C4-2B (cell line): ENCODE measurements at regions not wholly inside any gene's neighbourhood (a gene's known extent, or its start where the extent isn't known, plus 50 kb on each side); places are given as distances from the start of the nearest gene placed in this dataset.

ENCODE experiments used
- CTCF ChIP-seq: fragments of 450-650 bp; conservative IDR thresholded peaks from 2 replicates; pipeline ENCODE4 v1.5.1; 2017; ENCODE audit warnings: mild to moderate bottlenecking
- ZFX ChIP-seq: fragments of 450-650 bp; IDR thresholded peaks from 2 replicates; pipeline ENCODE4 v1.6.1; 2017

GRCh38 chr12:73726881-73727280 is 810.8 kb upstream of the ATXN7L3B start:
- TF ChIP-seq CTCF (no peak), ZFX (no peak)
